A673 (cell line): ENCODE measurements at regions not wholly inside any gene's neighbourhood (a gene's known extent, or its start where the extent isn't known, plus 50 kb on each side); places are given as distances from the start of the nearest gene placed in this dataset.

ENCODE experiments used
- BruUV-seq: library from RNA; stranded (reverse); fragments of 400-500 nt; replicated peaks from 2 replicates; lab custom pipeline; 2021; lab: Mats Ljungman, UMichigan
- CTCF ChIA-PET: fragments of 300-600 bp; sonication (Branson Sonifier 250); formaldehyde crosslinking; loops from one replicate; lab custom pipeline; 2022; ENCODE audit warnings: antibody characterized with exemption; lab: Charles Lee
- POLR2A ChIA-PET: fragments of 300-600 bp; sonication (Branson Sonifier 250); formaldehyde crosslinking; loops from one replicate; lab custom pipeline; 2022; ENCODE audit warnings: antibody characterized with exemption; ENCODE audit not compliant: low non-redundant PET; lab: Charles Lee
- DNase-seq: peaks from one replicate; pipeline ENCODE4 v3.0.0-alpha.2; 2015; ENCODE audit warnings: low spot score
- H3K27ac ChIP-seq: fragments of 200-600 bp; sonication (generic); 2 replicates; pipeline ENCODE4 v1.5.1; 2016; ENCODE audit warnings: mixed run types, low read depth, mild to moderate bottlenecking, mixed read lengths, antibody characterized with exemption, low read length; ENCODE audit not compliant: poor library complexity, severe bottlenecking
- H3K27me3 ChIP-seq: fragments of 200-600 bp; sonication (generic); replicated peaks from 2 replicates; pipeline ENCODE4 v1.6.1; 2017; ENCODE audit warnings: mixed run types, low read depth, mild to moderate bottlenecking, mixed read lengths, antibody characterized with exemption, low read length; ENCODE audit not compliant: insufficient read depth, poor library complexity
- H3K36me3 ChIP-seq: fragments of 200-600 bp; sonication (generic); 2 replicates; pipeline ENCODE4 v1.6.1; 2016; ENCODE audit warnings: mixed run types, mild to moderate bottlenecking, mixed read lengths, antibody characterized with exemption, low read length; ENCODE audit not compliant: insufficient read depth, poor library complexity, severe bottlenecking
- H3K4me1 ChIP-seq: fragments of 200-600 bp; sonication (generic); 2 replicates; pipeline ENCODE4 v1.6.1; 2017; ENCODE audit warnings: mixed run types, mild to moderate bottlenecking, mixed read lengths, antibody characterized with exemption, low read length; ENCODE audit not compliant: insufficient read depth, poor library complexity, severe bottlenecking
- H3K4me3 ChIP-seq: fragments of 200-600 bp; sonication (generic); 2 replicates; pipeline ENCODE4 v1.5.1; 2016; ENCODE audit warnings: low read depth, mixed run types, mild to moderate bottlenecking, mixed read lengths, low read length; ENCODE audit not compliant: poor library complexity, severe bottlenecking
- H3K9me3 ChIP-seq: fragments of 200-600 bp; sonication (generic); 2 replicates; pipeline ENCODE4 v1.6.1; 2016; ENCODE audit warnings: mixed run types, low read depth, mild to moderate bottlenecking, mixed read lengths, antibody characterized with exemption, low read length; ENCODE audit not compliant: poor library complexity, severe bottlenecking
- CTCF ChIP-seq: fragments of 300-800, 200-600 bp; sonication (generic); conservative IDR thresholded peaks from 2 replicates; pipeline ENCODE4 v1.5.1; 2017; ENCODE audit warnings: low read depth, mild to moderate bottlenecking, antibody characterized with exemption, low read length, moderate library complexity, mixed read lengths
- EZH2 ChIP-seq: fragments of 200-600 bp; sonication (generic); IDR thresholded peaks from 2 replicates; pipeline ENCODE4 v1.6.1; 2017; ENCODE audit warnings: borderline replicate concordance, low read depth, mild to moderate bottlenecking, mixed read lengths, antibody characterized with exemption, low read length; ENCODE audit not compliant: poor library complexity, severe bottlenecking
- intact Hi-C: fragments of 100-400 bp; cut with micrococcal nuclease; formaldehyde crosslinking; loops from one replicate; pipeline ENCODE4 v1.10.0; 2022; ENCODE audit not compliant: unreplicated experiment

- POLR2A ChIA-PET, result no interaction called here
- peak; percentile 5 for DNase-seq
- BruUV-seq, result no TSS peak
- H3K9me3 ChIP-seq, result no peaks in the 10 kb centered on the region
- intact Hi-C loops, result no loop called here
- no peaks in the 10 kb centered on the region for H3K4me1 ChIP-seq
- no peaks in the 10 kb centered on the region for H3K36me3 ChIP-seq
- H3K27ac ChIP-seq, result no peak overlapping the region
- H3K4me3 ChIP-seq, result no peak overlapping the region
- CTCF ChIA-PET, result no interaction called here
- no peaks in the 10 kb centered on the region for H3K27me3 ChIP-seq
- TF ChIP-seq EZH2, result no peak
- no peak for TF ChIP-seq CTCF
Observed at GRCh38 chr12:13425766-13426165, 229.2 kb downstream of the EMP1 start.

- ChIA-PET CTCF (no interaction called here), POLR2A (no interaction called here)
- intact Hi-C loops, result no loop called here
Observed at GRCh38 chr12:13422291-13422690, 225.8 kb downstream of the EMP1 start.

GRCh38 chr12:13417516-13417915, 221.0 kb downstream of the EMP1 start:
- ChIA-PET CTCF (no interaction called here), POLR2A (no interaction called here)
- TF ChIP-seq CTCF, result no peak
- TF ChIP-seq EZH2, result no peak
- no peaks in the 10 kb centered on the region for H3K9me3 ChIP-seq
- H3K27me3 ChIP-seq, result peaks cover 49% of the 10 kb centered on the region
- H3K36me3 ChIP-seq, result no peaks in the 10 kb centered on the region
- no peak overlapping the region for H3K27ac ChIP-seq
- no TSS peak for BruUV-seq
- H3K4me3 ChIP-seq, result no peak overlapping the region
- DNase-seq, result no peak
- intact Hi-C loops, result no loop called here
- no peaks in the 10 kb centered on the region for H3K4me1 ChIP-seq

More at GRCh38 chr12:13422291-13422690, 225.8 kb downstream of the EMP1 start:
- H3K9me3 ChIP-seq, result no peaks in the 10 kb centered on the region
- no peaks in the 10 kb centered on the region for H3K36me3 ChIP-seq
- DNase-seq, result no peak
- H3K27ac ChIP-seq, result no peak overlapping the region
- TF ChIP-seq EZH2 (no peak), CTCF (no peak)
- no peak overlapping the region for H3K4me3 ChIP-seq
- peaks cover 18% of the 10 kb centered on the region for H3K27me3 ChIP-seq
- BruUV-seq, result no TSS peak
- no peaks in the 10 kb centered on the region for H3K4me1 ChIP-seq
